HL-60 (cell line): ENCODE measurements at regions not wholly inside any gene's neighbourhood (a gene's known extent, or its start where the extent isn't known, plus 50 kb on each side); places are given as distances from the start of the nearest gene placed in this dataset.

Source experiments
- POLR2AphosphoS5 ChIP-seq: IDR thresholded peaks from 2 replicates; pipeline ENCODE4 v1.6.1; 2012; ENCODE audit warnings: low read depth
- SPI1 ChIP-seq: IDR thresholded peaks from 2 replicates; pipeline ENCODE4 v1.6.1; 2012; ENCODE audit warnings: low read depth, mild to moderate bottlenecking, borderline replicate concordance
- TF ChIP-seq, protein P1 (sequence below): IDR thresholded peaks from one replicate; pipeline ENCODE4 v1.5.1; 2011; ENCODE audit warnings: low read length, control low read depth, inconsistent platforms; ENCODE audit not compliant: insufficient read depth
- TF ChIP-seq, protein P2 (sequence below): IDR thresholded peaks from 2 replicates; pipeline ENCODE4 v1.6.1; 2012; ENCODE audit warnings: low read depth; ENCODE audit not compliant: insufficient replicate concordance

DNA sequence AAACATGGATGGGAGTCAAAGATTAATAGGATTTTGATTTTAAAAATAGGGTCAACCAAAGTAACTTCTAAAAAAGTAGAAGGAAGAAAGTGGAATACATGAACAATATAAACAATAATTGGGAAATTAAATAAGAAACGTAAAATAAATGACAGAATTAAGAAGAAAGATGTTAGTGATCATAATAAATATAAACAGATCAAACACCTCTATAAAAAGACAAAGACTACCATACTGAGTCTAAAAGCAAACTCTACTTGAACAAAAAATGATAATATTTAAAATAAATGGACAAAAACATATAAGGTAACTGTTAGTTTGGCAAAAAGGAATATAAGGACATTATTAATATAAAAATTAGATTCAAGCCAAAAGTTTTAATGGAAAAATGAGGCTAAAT lies 57.7 kb upstream of the ZNF618 start:
- TF ChIP-seq, protein P1, sequence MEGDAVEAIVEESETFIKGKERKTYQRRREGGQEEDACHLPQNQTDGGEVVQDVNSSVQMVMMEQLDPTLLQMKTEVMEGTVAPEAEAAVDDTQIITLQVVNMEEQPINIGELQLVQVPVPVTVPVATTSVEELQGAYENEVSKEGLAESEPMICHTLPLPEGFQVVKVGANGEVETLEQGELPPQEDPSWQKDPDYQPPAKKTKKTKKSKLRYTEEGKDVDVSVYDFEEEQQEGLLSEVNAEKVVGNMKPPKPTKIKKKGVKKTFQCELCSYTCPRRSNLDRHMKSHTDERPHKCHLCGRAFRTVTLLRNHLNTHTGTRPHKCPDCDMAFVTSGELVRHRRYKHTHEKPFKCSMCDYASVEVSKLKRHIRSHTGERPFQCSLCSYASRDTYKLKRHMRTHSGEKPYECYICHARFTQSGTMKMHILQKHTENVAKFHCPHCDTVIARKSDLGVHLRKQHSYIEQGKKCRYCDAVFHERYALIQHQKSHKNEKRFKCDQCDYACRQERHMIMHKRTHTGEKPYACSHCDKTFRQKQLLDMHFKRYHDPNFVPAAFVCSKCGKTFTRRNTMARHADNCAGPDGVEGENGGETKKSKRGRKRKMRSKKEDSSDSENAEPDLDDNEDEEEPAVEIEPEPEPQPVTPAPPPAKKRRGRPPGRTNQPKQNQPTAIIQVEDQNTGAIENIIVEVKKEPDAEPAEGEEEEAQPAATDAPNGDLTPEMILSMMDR = no peak
- TF ChIP-seq POLR2AphosphoS5 (no peak), SPI1 (no peak)
- TF ChIP-seq, protein P2, sequence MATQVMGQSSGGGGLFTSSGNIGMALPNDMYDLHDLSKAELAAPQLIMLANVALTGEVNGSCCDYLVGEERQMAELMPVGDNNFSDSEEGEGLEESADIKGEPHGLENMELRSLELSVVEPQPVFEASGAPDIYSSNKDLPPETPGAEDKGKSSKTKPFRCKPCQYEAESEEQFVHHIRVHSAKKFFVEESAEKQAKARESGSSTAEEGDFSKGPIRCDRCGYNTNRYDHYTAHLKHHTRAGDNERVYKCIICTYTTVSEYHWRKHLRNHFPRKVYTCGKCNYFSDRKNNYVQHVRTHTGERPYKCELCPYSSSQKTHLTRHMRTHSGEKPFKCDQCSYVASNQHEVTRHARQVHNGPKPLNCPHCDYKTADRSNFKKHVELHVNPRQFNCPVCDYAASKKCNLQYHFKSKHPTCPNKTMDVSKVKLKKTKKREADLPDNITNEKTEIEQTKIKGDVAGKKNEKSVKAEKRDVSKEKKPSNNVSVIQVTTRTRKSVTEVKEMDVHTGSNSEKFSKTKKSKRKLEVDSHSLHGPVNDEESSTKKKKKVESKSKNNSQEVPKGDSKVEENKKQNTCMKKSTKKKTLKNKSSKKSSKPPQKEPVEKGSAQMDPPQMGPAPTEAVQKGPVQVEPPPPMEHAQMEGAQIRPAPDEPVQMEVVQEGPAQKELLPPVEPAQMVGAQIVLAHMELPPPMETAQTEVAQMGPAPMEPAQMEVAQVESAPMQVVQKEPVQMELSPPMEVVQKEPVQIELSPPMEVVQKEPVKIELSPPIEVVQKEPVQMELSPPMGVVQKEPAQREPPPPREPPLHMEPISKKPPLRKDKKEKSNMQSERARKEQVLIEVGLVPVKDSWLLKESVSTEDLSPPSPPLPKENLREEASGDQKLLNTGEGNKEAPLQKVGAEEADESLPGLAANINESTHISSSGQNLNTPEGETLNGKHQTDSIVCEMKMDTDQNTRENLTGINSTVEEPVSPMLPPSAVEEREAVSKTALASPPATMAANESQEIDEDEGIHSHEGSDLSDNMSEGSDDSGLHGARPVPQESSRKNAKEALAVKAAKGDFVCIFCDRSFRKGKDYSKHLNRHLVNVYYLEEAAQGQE = no peak
